ENCODE measurements at regions not wholly inside any gene's neighbourhood (a gene's known extent, or its start where the extent isn't known, plus 50 kb on each side); places are given as distances from the start of the nearest gene placed in this dataset.

DNA sequence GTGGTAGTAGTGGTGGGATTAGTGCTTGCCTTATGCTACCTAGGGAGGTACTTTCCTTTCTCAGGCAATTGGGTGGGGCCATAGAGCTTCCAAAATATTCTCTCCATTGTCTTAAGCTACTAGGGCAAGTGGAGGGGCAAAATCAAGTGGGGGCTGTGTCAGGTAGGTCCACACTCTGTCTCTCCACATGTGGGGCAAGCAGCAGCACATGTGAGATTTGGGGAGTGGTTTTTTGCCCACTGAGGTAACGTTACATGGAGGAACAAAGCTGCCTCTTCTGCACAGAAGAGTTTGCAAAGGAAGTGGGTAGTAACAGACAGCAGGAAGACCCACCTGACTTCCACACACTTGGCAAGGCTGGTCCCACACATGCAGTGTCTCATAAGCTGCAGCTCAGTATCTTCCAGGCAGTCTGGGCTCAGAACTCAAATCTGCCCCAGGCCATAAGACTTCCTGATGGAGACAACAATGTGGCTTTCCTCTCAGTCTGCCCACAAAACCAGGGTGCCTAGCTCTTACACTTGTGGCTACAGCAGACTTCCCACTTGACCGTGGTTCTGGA is 1581.5 kb upstream of the PCDH20 start:
- Histone ChIP-seq H3K4me1 (ENCODE audit: insufficient read depth, low read length) (no peaks in the 10 kb centered on the region), H3K14ac (ENCODE audit: insufficient read depth, low read length) (no peak overlapping the region), H2BK5ac (ENCODE audit: insufficient read length, low read length) (no peak overlapping the region), H3K27ac (ENCODE audit: insufficient read length, low read depth, low read length) (no peak overlapping the region), H3K9ac (ENCODE audit: extremely low read depth, insufficient read length, low read length) (no peak overlapping the region), H3K23ac (ENCODE audit: insufficient read length, low read depth, low read length) (no peak overlapping the region), H4K91ac (ENCODE audit: insufficient read length, low read depth, low read length) (no peak overlapping the region), H3K4ac (ENCODE audit: low read depth, low read length) (no peak overlapping the region), H2BK12ac (ENCODE audit: insufficient read length, low read depth, low read length) (no peak overlapping the region), H3K9me3 (ENCODE audit: control insufficient read depth, low read depth, low read length) (no peaks in the 10 kb centered on the region), H2AK5ac (ENCODE audit: insufficient read length, low read length) (no peak overlapping the region), H3K79me2 (ENCODE audit: insufficient read depth, low read length) (no peaks in the 10 kb centered on the region), H4K5ac (ENCODE audit: insufficient read length, low read depth, low read length) (no peak overlapping the region), H2BK20ac (ENCODE audit: low read depth, low read length, poor library complexity, severe bottlenecking) (no peak overlapping the region), H3T11ph (ENCODE audit: low read length) (no peak overlapping the region), H3K23me2 (ENCODE audit: insufficient read length, low read depth, low read length, poor library complexity, severe bottlenecking) (no peaks in the 10 kb centered on the region), H2AFZ (ENCODE audit: low read length) (no peak overlapping the region), H3K27me3 (ENCODE audit: insufficient read depth, low read length) (no peaks in the 10 kb centered on the region), H2BK120ac (ENCODE audit: low read depth, low read length, poor library complexity, severe bottlenecking) (no peak overlapping the region), H3K4me2 (ENCODE audit: insufficient read depth, insufficient read length, low read length) (no peak overlapping the region), H4K20me1 (ENCODE audit: control insufficient read depth, insufficient read depth, insufficient read length) (no peaks in the 10 kb centered on the region), H3K18ac (ENCODE audit: insufficient read length, low read depth, low read length) (no peak overlapping the region), H4K8ac (replicated peaks; ENCODE audit: insufficient read length, low read depth, low read length) (no peak overlapping the region), H2BK15ac (ENCODE audit: low read depth, low read length) (no peak overlapping the region), H3K56ac (ENCODE audit: insufficient read length, low read depth, low read length) (no peak overlapping the region), H3K79me1 (ENCODE audit: insufficient read depth, low read depth, low read length, poor library complexity, severe bottlenecking) (no peaks in the 10 kb centered on the region)
- Mint-ChIP-seq H3K27ac (no peak overlapping the region), H3K36me3 (ENCODE audit: insufficient read depth in 1 of 3, low read depth in 3 of 3) (peaks cover 0 to 2% (median 0%) of the 10 kb centered on the region in 3 experiments; a peak in 1 of 7 replicates), H3K27me3 (ENCODE audit: low read depth) (no peaks in the 10 kb centered on the region), H3K9me3 (peaks cover 0 to 3% of the 10 kb centered on the region in 2 experiments; a peak in 2 of 5 replicates), H3K4me1 (no peaks in the 10 kb centered on the region), H3K4me3 (no peak overlapping the region)
- no CpG with 5 or more reads among the region's 2 CpGs for WGBS (ENCODE audit: extremely low coverage, insufficient read length, low lambda C conversion rate)
- DNase-seq = no peak
- TF ChIP-seq, protein P1, sequence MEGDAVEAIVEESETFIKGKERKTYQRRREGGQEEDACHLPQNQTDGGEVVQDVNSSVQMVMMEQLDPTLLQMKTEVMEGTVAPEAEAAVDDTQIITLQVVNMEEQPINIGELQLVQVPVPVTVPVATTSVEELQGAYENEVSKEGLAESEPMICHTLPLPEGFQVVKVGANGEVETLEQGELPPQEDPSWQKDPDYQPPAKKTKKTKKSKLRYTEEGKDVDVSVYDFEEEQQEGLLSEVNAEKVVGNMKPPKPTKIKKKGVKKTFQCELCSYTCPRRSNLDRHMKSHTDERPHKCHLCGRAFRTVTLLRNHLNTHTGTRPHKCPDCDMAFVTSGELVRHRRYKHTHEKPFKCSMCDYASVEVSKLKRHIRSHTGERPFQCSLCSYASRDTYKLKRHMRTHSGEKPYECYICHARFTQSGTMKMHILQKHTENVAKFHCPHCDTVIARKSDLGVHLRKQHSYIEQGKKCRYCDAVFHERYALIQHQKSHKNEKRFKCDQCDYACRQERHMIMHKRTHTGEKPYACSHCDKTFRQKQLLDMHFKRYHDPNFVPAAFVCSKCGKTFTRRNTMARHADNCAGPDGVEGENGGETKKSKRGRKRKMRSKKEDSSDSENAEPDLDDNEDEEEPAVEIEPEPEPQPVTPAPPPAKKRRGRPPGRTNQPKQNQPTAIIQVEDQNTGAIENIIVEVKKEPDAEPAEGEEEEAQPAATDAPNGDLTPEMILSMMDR (conservative IDR thresholded peaks at IDR 0.05) = no peak
